ENCODE measurements at regions not wholly inside any gene's neighbourhood (a gene's known extent, or its start where the extent isn't known, plus 50 kb on each side); places are given as distances from the start of the nearest gene placed in this dataset.

- Mint-ChIP-seq H3K27me3 (peaks cover 3% of the 10 kb centered on the region), H3K4me1 (ENCODE audit: unreplicated experiment) (no peaks in the 10 kb centered on the region), H3K9me3 (no peaks in the 10 kb centered on the region), H3K36me3 (no peaks in the 10 kb centered on the region), H3K4me3 (no peak overlapping the region), H3K27ac (no peak overlapping the region)
- no peak for TF ChIP-seq CTCF (conservative IDR thresholded peaks at IDR 0.05)
- peak; percentile 66 for DNase-seq (ENCODE audit: extremely low spot score, unreplicated experiment)
Measured at GRCh38 chr2:240320204-240320993, 115.1 kb upstream of the GPC1 start.

GRCh38 chr2:240322231-240322955 lies 113.1 kb upstream of the GPC1 start:
- DNase-seq (ENCODE audit: extremely low spot score, unreplicated experiment), result peak; percentile 42
- Mint-ChIP-seq H3K4me1 (ENCODE audit: unreplicated experiment) (peaks cover 6% of the 10 kb centered on the region), H3K27ac (no peak overlapping the region), H3K36me3 (no peaks in the 10 kb centered on the region), H3K27me3 (no peaks in the 10 kb centered on the region), H3K4me3 (no peak overlapping the region), H3K9me3 (no peaks in the 10 kb centered on the region)
- no peak for TF ChIP-seq CTCF (conservative IDR thresholded peaks at IDR 0.05)

GRCh38 chr2:240322991-240323390 lies 112.5 kb upstream of the GPC1 start:
- peaks cover 6% of the 10 kb centered on the region for H3K4me1 Mint-ChIP-seq (ENCODE audit: unreplicated experiment)
- H3K9me3 Mint-ChIP-seq, result no peaks in the 10 kb centered on the region
- no peak for TF ChIP-seq CTCF (conservative IDR thresholded peaks at IDR 0.05)
- peak; percentile 58 for DNase-seq (ENCODE audit: extremely low spot score, unreplicated experiment)
- no peaks in the 10 kb centered on the region for H3K36me3 Mint-ChIP-seq
- no peak overlapping the region for H3K4me3 Mint-ChIP-seq
- no peaks in the 10 kb centered on the region for H3K27me3 Mint-ChIP-seq
- H3K27ac Mint-ChIP-seq, result no peak overlapping the region

- DNase-seq (ENCODE audit: extremely low spot score, unreplicated experiment), result peak; percentile 65
- H3K4me3 Mint-ChIP-seq, result no peak overlapping the region
- peaks cover 4% of the 10 kb centered on the region for H3K27me3 Mint-ChIP-seq
- no peaks in the 10 kb centered on the region for H3K36me3 Mint-ChIP-seq
- TF ChIP-seq CTCF (conservative IDR thresholded peaks at IDR 0.05), result no peak
- peaks cover 6% of the 10 kb centered on the region for H3K4me1 Mint-ChIP-seq (ENCODE audit: unreplicated experiment)
- no peaks in the 10 kb centered on the region for H3K9me3 Mint-ChIP-seq
- no peak overlapping the region for H3K27ac Mint-ChIP-seq
Measured at GRCh38 chr2:240323601-240324291, 111.7 kb upstream of the GPC1 start.

GRCh38 chr2:240324312-240325015 lies 111.0 kb upstream of the GPC1 start:
- Mint-ChIP-seq H3K27me3 (peaks cover 8% of the 10 kb centered on the region), H3K27ac (no peak overlapping the region), H3K9me3 (no peaks in the 10 kb centered on the region), H3K4me1 (ENCODE audit: unreplicated experiment) (peaks cover 6% of the 10 kb centered on the region), H3K4me3 (no peak overlapping the region), H3K36me3 (no peaks in the 10 kb centered on the region)
- no peak for TF ChIP-seq CTCF (conservative IDR thresholded peaks at IDR 0.05)
- DNase-seq (ENCODE audit: extremely low spot score, unreplicated experiment), result peak; percentile 66

Measured in type B pancreatic cell (in vitro differentiated cells).